ENCODE measurements at regions not wholly inside any gene's neighbourhood (a gene's known extent, or its start where the extent isn't known, plus 50 kb on each side); places are given as distances from the start of the nearest gene placed in this dataset.

GRCh38 chr2:204370172-204370718 lies 175.0 kb upstream of the PARD3B start:
- Histone ChIP-seq H3K27ac (ENCODE audit: control insufficient read depth, insufficient read depth, low read length) (no peak overlapping the region), H3K79me2 (ENCODE audit: control insufficient read depth, insufficient read depth, low read length) (no peaks in the 10 kb centered on the region), H3K9me3 (ENCODE audit: control insufficient read depth, low read depth, low read length) (no peaks in the 10 kb centered on the region), H3K36me3 (ENCODE audit: control insufficient read depth in 2 of 2, extremely low read depth in 1 of 2, insufficient read depth in 2 of 2, low read length in 2 of 2) (no peaks in the 10 kb centered on the region), H3K4me2 (ENCODE audit: control insufficient read depth, extremely low read depth, insufficient read depth, low read depth, low read length) (no peak overlapping the region), H3K4me1 (ENCODE audit: control insufficient read depth, extremely low read depth, insufficient read depth, low read length) (no peaks in the 10 kb centered on the region), H2AFZ (ENCODE audit: control insufficient read depth, low read length) (no peak overlapping the region), H3K9ac (ENCODE audit: control insufficient read depth, extremely low read depth, insufficient read depth, low read length) (no peak overlapping the region), H3K9me1 (ENCODE audit: control insufficient read depth, extremely low read depth, insufficient read depth, low read length) (no peaks in the 10 kb centered on the region), H3K4me3 (ENCODE audit: control insufficient read depth in 2 of 3, extremely low read depth in 1 of 3, insufficient read depth in 2 of 3, low read depth in 1 of 3, low read length in 3 of 3) (no peak overlapping the region), H4K20me1 (ENCODE audit: control insufficient read depth, extremely low read depth, insufficient read depth, low read length) (no peaks in the 10 kb centered on the region), H3K27me3 (ENCODE audit: control insufficient read depth, extremely low read depth, insufficient read depth, low read length) (no peaks in the 10 kb centered on the region)
- FAIRE-seq (no peak), DNase-seq (ENCODE audit: low read depth, low spot score) (no peak)
- dilution Hi-C loops (cut with MboI; ENCODE audit: extremely low pct_ligation_motif_present, low sequenced_read_pairs), result no loop called here
- TF ChIP-seq CTCF (optimal IDR thresholded peaks at IDR 0.05 in 1 of 3, IDR thresholded peaks at IDR 0.05 in 1 of 3, conservative IDR thresholded peaks at IDR 0.05 in 1 of 3; ENCODE audit: extremely low read depth in 1 of 3, insufficient read depth in 2 of 3, low read length in 3 of 3), result no peak
- TF ChIP-seq EZH2 (IDR thresholded peaks at IDR 0.05; ENCODE audit: low read length), result no peak

- FAIRE-seq, result no peak
- no peaks in the 10 kb centered on the region for H3K36me3 ChIP-seq (ENCODE audit: control insufficient read depth in 2 of 2, extremely low read depth in 1 of 2, insufficient read depth in 2 of 2, low read length in 2 of 2)
- no peaks in the 10 kb centered on the region for H3K27me3 ChIP-seq (ENCODE audit: control insufficient read depth, extremely low read depth, insufficient read depth, low read length)
- no peaks in the 10 kb centered on the region for H3K9me3 ChIP-seq (ENCODE audit: control insufficient read depth, low read depth, low read length)
- H4K20me1 ChIP-seq (ENCODE audit: control insufficient read depth, extremely low read depth, insufficient read depth, low read length), result no peaks in the 10 kb centered on the region
- H3K4me2 ChIP-seq (ENCODE audit: control insufficient read depth, extremely low read depth, insufficient read depth, low read depth, low read length), result no peak overlapping the region
- H3K79me2 ChIP-seq (ENCODE audit: control insufficient read depth, insufficient read depth, low read length), result no peaks in the 10 kb centered on the region
- no peak for DNase-seq (ENCODE audit: low read depth, low spot score)
- no peak overlapping the region for H3K9ac ChIP-seq (ENCODE audit: control insufficient read depth, extremely low read depth, insufficient read depth, low read length)
- H2AFZ ChIP-seq (ENCODE audit: control insufficient read depth, low read length), result no peak overlapping the region
- H3K4me1 ChIP-seq (ENCODE audit: control insufficient read depth, extremely low read depth, insufficient read depth, low read length), result no peaks in the 10 kb centered on the region
- H3K27ac ChIP-seq (ENCODE audit: control insufficient read depth, insufficient read depth, low read length), result no peak overlapping the region
- H3K4me3 ChIP-seq (ENCODE audit: control insufficient read depth in 2 of 3, extremely low read depth in 1 of 3, insufficient read depth in 2 of 3, low read depth in 1 of 3, low read length in 3 of 3), result no peak overlapping the region
- dilution Hi-C loops (cut with MboI; ENCODE audit: extremely low pct_ligation_motif_present, low sequenced_read_pairs), result no loop called here
- TF ChIP-seq CTCF (optimal IDR thresholded peaks at IDR 0.05 in 1 of 3, IDR thresholded peaks at IDR 0.05 in 1 of 3, conservative IDR thresholded peaks at IDR 0.05 in 1 of 3; ENCODE audit: extremely low read depth in 1 of 3, insufficient read depth in 2 of 3, low read length in 3 of 3) (no peak), EZH2 (IDR thresholded peaks at IDR 0.05; ENCODE audit: low read length) (no peak)
- no peaks in the 10 kb centered on the region for H3K9me1 ChIP-seq (ENCODE audit: control insufficient read depth, extremely low read depth, insufficient read depth, low read length)
These were observed 171.3 kb upstream of the PARD3B start for GRCh38 chr2:204373942-204374341.

Measured in keratinocyte (primary cell).